ENCODE measurements at regions not wholly inside any gene's neighbourhood (a gene's known extent, or its start where the extent isn't known, plus 50 kb on each side); places are given as distances from the start of the nearest gene placed in this dataset.
A peak's percentile ranks its signal among the peaks of the same experiment; 100 is the strongest.

- DNase-seq: no peak
Observed at GRCh38 chr2:66691031-66691965, 256.4 kb downstream of the MEIS1 start.

DNA sequence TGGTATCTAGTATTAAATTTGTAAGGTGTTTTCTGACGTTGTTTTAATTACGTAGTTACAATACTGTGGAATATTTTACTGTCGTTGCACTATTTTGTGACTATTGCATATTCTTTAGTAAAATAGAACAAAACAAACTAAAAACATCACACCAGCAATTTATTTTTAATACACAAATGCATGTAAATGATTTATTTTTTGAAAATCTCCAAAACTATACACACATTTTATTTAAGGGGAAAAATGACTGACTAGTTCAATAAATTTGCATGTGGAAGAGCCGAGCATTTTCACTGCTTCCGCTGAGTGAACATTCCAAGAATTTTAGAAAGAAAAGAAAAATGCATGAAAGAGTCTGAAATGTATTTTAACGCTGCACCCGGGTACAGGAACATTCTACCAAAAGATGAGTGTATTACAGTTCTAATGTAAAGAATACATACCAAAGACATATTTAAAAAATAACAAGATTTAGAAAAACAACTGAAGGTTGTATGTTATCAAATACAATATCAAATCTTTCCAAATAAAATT is 257.7 kb downstream of the MEIS1 start:
- no peak for DNase-seq

GRCh38 chr2:66693076-66693965 is 258.4 kb downstream of the MEIS1 start:
- no peak for DNase-seq

- DNase-seq: no peak
Observed at GRCh38 chr2:66694087-66694860, 259.3 kb downstream of the MEIS1 start.

DNA sequence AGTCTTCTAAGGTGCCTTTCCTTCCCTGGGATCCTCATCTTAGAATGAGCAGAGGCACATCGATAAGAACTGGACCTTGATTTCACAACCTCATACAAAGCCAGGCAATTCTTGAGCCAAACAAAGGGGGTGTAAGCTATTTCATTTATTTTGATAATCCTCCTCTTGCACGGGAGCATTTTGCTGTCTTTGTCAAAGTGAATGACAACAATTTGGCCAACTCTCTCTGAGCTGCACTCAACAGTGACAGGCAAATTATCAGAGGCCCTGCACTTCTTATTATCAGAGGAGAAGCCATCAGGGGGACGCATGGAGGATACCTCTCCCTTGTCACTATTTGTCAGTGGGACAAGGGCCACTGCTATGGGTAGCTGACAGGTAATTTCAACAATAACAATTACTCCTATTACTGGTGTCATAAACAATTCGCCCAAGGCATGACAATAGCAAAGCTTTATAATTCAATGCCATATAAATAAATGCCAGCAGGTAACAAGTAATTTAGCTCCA is 260.4 kb downstream of the MEIS1 start:
- DNase-seq: no peak

GRCh38 chr2:66696374-66696773 is 261.4 kb downstream of the MEIS1 start:
- no peak for DNase-seq

GRCh38 chr2:66696886-66697285 is 262.0 kb downstream of the MEIS1 start:
- no peak for DNase-seq

DNA sequence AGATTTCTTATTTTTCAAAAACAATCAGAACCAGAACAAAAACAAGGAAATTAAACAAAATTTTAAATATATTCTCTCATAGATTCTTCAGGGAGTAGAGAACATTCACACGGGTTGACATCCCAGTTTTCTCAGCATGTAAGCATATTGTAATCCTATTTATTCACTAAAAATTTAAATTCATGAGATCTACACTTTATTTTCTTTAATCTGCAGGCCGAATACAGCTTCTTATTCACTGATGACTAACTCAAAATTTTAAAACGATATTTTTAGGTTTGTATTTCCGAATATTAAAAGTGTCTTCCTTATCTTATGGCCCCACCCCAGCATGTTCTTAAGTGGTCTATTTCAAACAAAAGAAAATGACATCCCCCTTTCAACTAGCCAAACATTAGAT is 262.4 kb downstream of the MEIS1 start:
- DNase-seq: no peak

DNA sequence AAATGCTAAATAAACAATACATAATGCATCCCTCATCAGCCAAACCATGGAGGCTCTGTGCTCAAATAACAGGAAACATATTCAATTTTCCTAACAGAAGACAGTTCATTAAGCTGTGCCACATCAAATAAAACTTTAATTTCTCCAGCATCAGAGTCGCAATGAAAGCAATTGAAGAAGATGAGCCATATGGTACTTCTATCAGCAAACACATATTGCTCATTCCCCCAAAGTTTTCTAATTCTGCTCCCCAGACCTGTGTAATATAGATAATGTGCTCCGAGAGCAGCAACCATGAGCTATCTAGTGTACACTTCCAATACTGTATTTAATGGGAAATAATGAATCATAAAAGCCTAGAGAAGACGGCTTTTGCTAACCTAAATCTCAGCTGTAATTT is 263.2 kb downstream of the MEIS1 start:
- no peak for DNase-seq

- DNase-seq: no peak
Observed at GRCh38 chr2:66698576-66699239, 263.8 kb downstream of the MEIS1 start.

DNA sequence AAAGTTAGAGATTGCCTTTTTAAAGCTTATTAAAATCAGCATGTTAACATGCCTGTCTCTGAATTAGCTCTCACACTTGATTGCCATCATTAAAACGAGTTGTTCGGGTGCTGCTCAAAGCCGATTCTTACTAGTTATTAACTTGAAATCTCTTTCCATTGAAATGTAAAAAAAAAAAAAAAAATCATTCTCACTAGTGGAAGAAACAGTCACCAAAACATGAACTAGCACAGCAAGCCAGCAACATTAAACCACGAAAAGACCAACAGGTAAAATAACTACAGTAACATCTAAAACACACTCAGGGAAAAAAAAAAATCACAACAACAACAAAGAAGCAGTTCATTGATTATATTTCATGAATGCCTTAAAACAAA is 264.5 kb downstream of the MEIS1 start:
- DNase-seq: no peak

GRCh38 chr2:66699793-66700676 is 265.1 kb downstream of the MEIS1 start:
- peak; percentile 40 for DNase-seq

GRCh38 chr2:66700677-66701066 is 265.7 kb downstream of the MEIS1 start:
- DNase-seq: no peak

DNA sequence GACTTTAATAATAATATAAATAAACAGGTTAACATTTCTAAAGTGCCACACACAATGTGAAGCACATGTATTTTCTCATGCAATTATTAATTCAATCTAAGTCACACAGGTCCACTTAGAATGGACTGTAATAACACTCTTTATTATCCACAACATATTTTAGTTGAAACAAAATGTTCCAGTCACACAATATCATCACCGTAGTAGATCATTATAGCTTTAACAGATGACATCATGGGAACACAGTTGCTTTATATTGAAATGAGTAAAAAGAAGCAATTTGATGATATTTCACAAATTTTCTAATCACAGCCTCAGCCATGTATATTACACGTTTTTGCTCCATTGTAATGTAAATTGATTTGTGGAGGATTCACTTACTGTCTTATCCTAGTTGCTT is 266.3 kb downstream of the MEIS1 start:
- no peak for DNase-seq

GRCh38 chr2:66701656-66702055 is 266.7 kb downstream of the MEIS1 start:
- DNase-seq: no peak

DNA sequence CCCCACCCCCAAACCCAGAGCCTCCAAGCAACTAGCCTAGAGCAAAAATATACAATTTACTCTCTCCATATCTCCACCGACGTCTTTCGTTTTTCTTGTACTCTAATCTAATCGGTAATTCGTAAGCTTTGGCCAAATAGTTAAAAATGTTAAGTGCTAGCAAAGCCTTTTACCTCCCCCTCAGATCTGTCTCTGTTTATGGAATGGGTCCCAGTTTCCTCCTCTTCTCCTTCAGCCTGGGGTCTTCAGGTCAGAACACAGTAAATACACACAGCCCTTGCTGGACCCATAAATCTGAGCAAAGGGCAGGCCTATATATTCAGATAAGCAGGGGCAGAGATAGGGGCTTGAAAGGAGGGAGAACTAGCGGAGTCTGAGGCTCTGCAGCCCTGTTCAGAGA is 267.4 kb downstream of the MEIS1 start:
- DNase-seq: no peak

DNA sequence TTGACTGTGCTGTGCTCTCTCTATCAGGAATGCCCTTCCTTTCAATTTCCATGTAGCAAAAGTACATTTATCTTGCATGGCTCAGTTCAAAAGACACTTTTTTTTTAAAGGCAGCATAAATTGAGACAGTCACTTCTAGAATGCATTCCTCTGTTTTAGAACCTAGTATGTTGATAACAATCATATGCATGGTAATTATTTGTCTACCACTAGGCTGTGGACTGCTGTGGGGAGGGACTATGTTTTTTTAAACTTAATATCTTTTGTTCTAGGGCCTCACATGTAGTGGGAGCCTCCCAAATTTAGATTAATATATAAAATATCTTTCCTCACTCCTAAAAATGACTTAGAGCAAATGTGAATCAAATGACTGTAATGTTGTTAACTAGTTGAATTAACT is 269.9 kb downstream of the MEIS1 start:
- DNase-seq: no peak

- DNase-seq: no peak
Observed at GRCh38 chr2:66714610-66715009, 279.7 kb downstream of the MEIS1 start.

DNA sequence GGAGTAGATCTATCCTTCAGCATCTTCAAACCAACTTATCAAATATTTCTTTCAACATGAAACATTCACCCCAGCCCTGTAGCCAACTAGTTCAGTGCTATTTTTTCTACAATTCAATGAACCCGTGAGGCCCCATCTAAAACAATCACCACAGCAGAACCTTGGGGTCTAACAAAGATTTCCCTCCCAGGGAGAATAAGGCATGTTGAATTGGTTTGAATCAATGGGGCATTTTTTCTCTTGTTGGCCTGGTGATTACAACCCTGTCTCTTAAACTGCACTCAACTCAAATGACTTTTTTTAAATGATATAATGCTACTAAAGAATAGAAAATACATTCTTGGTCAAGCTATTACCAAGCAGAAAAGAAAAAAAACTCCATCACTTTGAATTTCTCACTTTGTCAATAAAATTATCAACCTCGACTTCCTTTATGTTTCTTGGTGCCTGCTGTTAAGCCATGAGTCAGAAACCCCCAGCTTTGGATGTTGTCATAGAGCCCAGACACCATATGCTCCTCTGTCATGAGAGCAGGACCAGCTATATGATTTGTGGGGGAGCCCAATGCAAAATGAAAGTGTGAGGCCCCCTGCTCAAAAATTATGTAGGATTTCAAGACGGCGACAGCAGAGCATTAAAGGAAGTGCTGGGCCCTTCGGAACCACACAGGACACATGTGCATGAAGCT is 282.4 kb downstream of the MEIS1 start:
- DNase-seq: no peak

- no peak for DNase-seq
Observed at GRCh38 chr2:66717973-66718372, 283.0 kb downstream of the MEIS1 start.

Measured in midbrain (tissue), 1 donor.